HG03521 (cell line): ENCODE measurements at regions not wholly inside any gene's neighbourhood (a gene's known extent, or its start where the extent isn't known, plus 50 kb on each side); places are given as distances from the start of the nearest gene placed in this dataset.
"Not testable (repeated sequence)": the region's sequence is repeated elsewhere in the genome, so short reads cannot be mapped to it uniquely, and the experiment has no call there.

Experiments used
- ATAC-seq: cut with Tn5 transposase; IDR thresholded peaks from one replicate; pipeline ENCODE4 v1.9.1; 2021; ENCODE audit warnings: mild to moderate bottlenecking, moderate library complexity; ENCODE audit not compliant: unreplicated experiment

- not testable (repeated sequence) for ATAC-seq
Measured at GRCh38 chr17:64730023-64730422, 67.9 kb upstream of the SMURF2 start.

DNA sequence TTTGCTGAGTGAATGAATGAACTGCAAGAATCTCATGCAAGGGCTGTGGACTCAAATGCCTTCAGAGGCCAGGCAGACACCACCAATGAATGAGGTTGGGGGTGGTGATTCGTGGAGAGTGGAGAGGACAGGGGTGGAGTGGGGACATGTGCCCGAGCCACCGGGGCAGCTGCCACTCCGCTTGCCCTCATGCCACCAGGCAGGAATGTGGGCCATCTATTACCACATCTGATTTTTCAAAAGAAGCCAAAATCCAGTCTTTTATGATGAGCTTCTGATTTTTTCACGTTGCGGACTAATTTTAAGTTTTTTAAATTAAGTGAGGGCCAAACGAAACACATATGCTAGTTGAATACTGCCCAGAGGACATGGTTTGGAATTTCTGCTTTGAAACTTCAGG, 67.1 kb upstream of the SMURF2 start:
- ATAC-seq, result no peak

DNA sequence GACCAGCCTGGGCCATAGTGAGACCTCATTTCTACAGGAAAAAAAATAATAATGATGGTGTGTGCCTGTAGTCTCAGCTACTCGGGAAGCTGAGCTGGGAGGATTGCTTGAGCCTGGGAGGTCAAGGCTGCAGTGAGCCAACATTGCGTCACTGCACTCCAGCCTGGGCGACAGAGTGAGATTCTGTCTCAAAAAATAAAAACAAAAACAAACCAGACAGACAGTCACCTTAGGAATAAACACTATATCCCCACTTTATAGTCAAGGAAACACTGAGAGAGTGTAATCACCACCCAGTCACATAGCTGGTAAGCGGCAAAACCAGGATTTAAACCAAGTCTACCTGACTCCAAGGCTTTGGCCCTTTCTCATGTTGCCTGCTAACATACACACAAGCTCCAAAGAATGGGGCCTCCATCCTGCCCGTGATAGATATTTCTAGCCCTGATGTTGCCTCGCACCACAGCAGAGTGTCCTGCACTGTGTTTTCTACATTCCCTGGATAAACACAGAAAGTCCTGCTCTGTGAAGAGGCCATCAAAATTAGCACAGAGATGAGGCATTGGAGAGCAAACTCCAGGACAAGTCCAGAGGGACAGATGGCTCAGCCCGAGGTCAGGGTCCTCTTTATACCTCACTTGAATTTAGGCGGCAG, 66.1 kb upstream of the SMURF2 start:
- no peak for ATAC-seq

GRCh38 chr17:64726025-64726424, 63.9 kb upstream of the SMURF2 start:
- ATAC-seq, result not testable (repeated sequence)

DNA sequence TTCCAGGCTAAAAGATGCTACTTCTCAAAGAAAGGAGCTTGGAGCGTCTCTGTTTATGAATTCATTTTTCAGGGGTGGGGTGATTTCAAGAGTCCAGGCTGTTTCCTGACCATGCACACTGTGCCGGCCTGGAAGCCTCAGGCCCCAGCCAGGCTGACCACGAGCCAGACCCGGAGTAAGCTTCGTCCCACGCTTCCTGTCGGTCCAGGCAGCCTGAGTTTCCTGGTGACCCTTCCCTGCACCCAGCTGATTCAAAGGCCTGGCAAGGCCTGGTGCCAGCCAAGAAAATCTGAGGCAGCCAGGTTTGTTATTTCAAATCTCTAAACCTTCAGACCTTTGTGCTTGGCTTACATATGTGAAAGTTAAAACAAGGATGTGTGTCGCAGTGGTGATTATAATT, 62.1 kb upstream of the SMURF2 start:
- not testable (repeated sequence) for ATAC-seq

DNA sequence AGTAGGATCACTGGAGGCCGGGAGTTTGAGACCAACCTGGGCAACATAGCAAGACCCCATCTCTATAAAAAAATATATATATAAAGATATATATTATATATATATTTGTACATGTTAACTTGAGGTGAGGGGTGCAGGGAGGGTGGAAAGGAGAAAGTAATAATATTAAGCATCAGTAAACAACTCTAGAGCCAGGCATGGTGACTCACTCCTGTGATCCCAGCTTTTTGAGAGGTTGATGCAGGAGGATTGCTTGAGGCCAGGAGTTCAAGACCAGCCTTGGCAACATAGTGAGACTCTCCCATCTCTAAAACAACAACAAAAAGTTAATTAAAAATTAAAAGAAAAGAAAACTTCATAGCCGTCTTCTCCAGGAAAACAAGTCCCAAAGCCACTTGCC, 61.7 kb upstream of the SMURF2 start:
- no peak for ATAC-seq

DNA sequence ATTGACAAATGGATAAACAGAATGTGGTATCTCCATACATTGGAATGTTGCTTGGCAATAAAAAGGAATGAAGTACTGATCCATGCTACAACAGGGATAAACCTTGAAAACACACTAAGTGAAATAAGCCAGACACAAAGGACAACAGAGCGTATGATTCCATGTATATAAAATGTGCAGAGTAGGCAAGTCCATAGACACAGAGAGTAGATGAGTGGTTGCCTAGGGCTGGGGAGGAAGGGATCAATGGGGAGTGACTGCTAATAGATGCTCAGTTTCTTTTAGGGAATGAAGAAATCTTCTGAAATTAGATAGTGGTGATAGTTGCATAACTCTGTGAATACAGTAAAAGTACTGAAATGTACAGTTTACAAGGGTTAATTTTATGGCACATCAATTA, 59.4 kb upstream of the SMURF2 start:
- ATAC-seq, result not testable (repeated sequence)

DNA sequence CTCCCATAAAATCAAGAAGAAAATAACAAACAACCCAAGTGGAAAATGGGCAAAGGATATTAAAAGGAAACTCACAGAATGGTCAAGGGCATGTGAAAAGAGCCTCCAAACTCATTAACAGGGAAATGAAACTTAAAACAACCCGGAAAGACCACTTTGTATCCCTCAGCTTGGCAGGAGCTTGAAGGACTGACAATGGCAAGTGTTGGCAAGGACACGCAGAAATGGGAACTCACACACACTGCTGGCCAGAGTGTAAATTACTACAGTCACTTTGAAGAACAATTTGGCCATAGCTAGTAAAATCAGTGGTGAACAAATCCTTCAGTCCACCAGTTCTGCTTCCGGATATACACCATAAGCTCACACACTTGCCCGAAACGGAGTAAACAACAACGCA, 58.1 kb upstream of the SMURF2 start:
- not testable (repeated sequence) for ATAC-seq

DNA sequence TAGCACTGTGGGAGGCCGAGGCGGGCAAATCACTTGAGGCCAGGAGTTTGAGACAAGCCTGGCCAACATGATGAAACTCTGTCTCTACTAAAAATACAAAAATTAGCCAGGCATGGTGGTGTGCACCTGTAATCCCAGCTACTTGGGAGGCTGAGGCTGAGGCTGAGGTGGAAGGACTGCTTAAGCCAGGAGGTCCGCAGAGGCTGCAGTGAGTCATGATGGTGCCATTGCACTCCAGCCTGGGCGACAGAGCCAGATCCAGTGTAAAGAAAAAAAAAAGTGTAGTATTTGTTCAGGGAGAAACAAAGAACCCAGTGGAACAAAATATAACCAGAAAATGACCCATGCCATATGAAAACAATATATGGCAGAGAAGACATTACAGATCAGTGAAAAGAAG, 57.4 kb upstream of the SMURF2 start:
- not testable (repeated sequence) for ATAC-seq

- not testable (repeated sequence) for ATAC-seq
Measured at GRCh38 chr17:64718816-64719215, 56.7 kb upstream of the SMURF2 start.

GRCh38 chr17:64718058-64718457, 56.0 kb upstream of the SMURF2 start:
- ATAC-seq, result no peak

- ATAC-seq, result not testable (repeated sequence)
Measured at GRCh38 chr17:64716496-64716895, 54.4 kb upstream of the SMURF2 start.

DNA sequence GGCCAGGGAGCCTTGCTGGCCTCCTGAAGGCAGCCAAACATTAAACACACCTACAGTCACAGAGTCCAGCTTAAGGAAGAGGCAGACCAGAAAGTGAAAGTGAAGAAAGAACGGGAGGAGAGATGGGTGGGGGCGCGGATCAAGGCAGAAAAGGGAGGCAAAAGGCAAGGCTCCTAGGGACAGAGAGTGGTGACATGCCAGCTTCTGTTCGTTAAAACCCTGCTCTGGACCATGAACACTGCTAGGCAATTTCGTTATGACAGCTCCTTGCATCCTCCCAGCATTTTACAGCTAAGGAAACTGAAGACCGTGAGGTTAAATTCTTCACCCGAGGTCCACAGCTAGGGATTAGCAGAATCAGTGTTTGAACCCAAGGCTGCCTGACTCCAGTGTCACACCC, 51.7 kb upstream of the SMURF2 start:
- ATAC-seq, result not testable (repeated sequence)

GRCh38 chr17:64712557-64713351, 50.6 kb upstream of the SMURF2 start:
- not testable (repeated sequence) for ATAC-seq
